GM18498 (cell line): ENCODE measurements at regions not wholly inside any gene's neighbourhood (a gene's known extent, or its start where the extent isn't known, plus 50 kb on each side); places are given as distances from the start of the nearest gene placed in this dataset.

Source experiments
- ATAC-seq: cut with Tn5 transposase; IDR thresholded peaks from one replicate; pipeline ENCODE4 v1.9.1; 2021; ENCODE audit warnings: mild to moderate bottlenecking, moderate library complexity; ENCODE audit not compliant: unreplicated experiment

DNA sequence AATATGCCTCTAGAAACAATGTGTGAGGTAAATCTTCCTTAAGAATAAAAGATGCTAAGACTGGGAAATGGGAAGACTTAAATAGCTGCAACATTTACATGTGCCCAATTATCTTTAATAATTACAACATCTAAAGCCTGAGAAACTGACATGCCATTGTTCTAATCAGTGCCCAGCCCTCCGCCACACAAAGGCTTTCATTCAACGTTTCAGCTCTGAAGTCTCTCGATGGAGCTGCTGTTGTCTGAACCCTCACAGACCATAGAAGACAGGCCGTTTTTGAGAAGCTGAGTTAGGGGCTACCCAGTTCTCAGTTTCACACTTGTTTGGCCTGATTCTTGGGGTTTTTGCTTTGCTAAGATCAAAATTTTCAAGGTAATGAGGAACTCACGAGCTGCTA, 315.4 kb upstream of the CHST9 start:
- no peak for ATAC-seq

DNA sequence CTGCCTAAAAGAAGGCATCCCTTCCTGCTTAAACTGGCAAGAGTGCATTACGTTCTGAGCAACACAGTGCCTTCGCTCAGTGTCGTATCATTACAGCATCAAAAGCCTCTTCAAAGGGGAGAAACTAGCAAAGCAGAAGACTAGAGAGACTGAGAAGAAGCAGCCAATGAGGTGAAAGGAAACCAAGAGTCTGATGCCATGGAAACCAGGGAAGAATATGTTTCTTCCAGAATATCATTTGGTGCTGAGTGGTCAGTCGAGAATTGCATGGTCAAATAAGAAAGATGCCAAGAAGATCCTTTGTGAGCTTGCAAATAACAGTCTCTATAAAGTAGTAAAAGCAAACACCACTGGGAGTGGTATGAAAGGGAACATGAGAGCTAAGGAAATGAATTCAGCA, 312.1 kb upstream of the CHST9 start:
- ATAC-seq = no peak

DNA sequence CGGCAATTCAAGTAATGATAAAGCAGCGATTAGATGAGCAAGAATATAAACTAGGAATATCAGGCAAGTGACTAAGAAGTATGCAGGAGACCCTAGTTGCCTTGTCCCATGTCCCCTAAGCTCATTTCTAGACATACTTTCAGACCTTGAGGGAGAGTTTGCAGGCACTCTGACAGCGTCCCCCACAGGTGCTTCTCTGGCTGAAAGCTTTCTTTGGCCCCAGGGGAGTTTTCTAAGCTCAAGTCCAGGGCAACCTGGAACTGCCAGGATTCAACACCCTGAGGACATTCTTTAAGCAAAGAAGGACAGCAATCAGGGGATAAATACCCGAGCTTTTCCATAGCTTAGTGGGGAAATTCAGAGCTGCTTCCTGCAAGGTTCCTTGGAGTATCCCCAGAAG, 308.1 kb upstream of the CHST9 start:
- no peak for ATAC-seq

DNA sequence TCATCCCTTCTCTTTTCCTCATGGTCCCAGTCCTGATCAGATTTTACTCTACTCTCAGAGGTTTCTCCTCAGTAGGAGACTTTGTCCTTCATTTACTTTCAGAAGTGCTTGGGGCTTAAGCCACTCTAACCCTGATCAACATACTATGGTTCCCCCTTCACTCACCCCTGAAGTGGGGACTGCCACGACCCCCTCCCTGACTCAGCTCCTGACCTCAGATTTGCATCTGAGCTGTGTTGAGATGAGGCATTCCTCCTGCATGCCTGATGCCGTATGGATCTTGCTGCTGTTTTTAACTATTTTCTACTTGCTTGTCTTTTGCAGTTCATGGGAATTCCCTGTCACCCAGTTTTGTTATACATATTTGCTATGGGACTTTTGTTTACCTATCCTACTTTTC, 306.7 kb upstream of the CHST9 start:
- ATAC-seq = no peak

DNA sequence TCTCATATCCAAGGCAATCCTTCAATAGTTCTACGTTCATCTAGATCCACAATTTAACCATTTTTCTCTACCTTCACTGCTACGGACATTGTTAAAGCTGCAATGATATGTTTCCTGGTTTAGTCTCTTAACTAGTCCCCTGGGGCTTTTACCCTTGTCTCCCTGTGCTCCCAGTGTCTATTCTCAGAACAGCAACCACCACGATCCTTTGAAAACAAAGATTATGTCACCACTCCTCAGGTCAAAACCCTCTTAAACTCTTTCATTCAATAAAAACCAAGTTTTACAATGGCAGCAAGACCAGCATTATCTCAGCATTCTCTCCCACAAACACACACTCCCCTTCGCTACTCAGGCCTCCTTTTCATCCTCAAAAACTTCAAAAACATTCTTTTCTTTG, 298.2 kb upstream of the CHST9 start:
- no peak for ATAC-seq

DNA sequence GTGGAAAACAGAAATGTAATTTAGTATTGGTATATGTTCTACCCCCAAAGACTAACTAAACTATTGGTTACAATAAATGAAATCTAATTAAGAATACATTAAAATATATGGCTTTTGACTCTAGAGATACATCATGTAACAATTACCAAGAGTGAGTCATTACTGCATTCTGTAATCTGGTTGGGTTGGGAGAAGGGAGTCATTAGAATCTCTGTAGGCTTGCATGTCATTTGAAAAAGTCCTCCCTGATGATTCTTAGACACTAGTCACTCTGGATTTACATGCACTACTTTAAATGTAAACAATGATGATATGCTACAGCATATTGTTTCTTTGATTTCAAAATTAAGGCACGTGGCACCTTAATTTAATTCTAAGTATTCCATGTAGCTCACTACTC, 293.4 kb upstream of the CHST9 start:
- no peak for ATAC-seq

DNA sequence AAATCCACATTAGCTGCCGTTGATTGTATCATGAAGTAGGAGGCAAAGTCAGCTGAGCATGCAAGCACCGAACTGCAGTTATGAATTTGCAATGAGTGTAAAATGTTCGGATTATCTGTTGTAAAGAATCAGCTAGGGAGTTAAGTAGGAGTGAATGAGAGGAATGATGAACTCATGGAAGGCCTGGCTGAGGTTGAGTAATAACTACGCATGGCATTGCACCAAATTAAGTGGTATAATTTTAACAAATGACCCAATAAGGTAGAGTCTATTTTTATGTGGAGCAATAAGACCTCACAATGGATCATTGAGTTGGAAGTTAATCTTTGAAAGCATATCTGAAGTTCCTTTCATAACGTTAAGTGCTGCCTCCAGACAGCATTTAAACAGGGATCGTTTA, 288.2 kb upstream of the CHST9 start:
- no peak for ATAC-seq

DNA sequence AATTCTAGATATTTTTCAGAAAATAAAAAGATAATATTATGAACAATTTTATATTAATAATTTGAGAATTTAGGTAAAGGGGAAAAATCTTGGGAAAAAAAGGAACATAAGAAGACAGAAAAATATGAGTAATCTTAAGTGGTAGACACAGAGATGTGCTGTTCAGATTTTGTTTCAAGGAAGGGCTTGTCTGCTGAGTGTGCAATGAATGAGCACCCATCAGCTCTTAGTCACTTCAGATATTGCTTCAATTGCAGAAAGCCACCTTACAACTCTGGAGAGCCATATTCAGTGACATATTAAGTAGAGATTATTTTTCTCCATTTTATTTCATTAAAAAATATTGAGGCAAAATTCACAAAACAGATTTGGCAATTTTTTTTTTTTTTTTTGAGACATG, 282.0 kb upstream of the CHST9 start:
- no peak for ATAC-seq

DNA sequence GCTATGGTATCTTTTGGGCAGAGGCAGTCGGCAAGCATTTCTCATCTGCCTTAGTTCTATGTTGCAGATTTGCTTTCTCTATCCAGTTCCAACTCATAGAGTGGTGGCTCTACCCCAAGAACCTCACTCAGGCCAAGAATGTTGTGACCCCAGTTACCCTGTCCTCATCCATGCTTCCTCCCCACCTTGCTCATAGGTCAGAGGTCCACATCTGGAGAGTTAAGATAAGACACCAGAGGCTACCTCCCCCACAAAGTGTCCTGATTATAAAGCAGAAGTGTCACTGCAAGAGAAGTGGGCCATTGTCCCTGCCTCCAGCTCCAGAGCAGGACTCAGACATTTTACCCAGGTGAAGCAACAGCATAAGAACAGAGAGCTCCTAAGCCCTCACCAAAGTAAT, 276.8 kb upstream of the CHST9 start:
- ATAC-seq = no peak

DNA sequence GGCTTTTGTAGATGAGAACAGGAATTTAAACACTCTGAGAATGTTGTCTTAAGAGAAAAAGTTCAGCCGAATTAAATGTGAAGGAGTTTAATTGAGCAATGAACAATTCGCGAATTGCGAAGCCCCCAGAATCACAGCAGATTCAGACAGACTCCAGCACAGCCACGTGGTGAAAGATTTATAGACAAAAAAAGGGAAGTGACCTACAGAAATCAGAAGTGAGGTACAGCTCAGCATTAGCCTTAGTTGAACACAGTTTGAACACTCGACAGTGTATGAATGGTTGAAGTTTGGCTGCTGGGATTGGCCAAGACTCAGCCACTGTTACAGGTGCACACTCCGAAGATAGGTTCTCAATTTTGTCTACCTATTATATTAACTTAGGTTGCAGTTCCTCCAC, 264.0 kb upstream of the CHST9 start:
- no peak for ATAC-seq

DNA sequence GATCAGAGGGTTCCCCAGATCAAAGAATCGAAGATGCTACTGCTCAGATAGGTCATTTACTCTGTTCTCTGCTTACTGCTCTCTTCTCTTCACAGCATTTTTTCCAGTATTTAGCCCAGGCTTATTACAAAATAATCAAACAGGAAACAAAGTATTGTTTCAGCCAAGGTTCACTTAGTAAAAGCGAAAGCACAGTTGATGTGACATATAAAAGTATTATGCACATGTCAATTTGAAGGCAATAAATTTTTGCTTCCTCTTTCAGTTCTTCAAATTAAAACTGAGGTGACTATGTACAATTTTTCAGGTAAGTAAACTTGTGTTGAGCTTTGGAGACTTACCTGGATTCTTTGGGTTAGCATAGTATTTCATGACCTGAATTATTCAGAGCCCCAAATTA, 262.8 kb upstream of the CHST9 start:
- no peak for ATAC-seq

DNA sequence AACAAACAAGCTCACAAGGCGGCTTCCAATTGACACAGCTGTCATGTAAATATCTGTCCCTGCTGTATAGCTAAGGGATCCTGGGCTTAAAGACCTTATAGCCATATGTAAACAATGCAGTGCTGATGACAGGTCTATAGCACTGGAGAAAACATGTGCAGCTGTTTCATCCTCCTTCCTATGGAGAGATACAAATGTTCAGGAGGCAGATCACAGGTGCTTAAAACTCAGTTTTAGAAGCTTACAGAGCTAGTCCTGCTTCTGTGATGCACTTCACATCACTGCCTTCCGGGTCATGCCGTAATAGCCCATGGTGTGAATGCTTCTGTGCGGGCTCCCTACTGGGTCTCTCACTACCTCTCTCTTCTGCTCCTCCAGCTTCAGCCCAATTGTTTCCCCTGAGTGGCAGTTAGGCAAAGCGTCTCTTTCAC, 262.4 kb upstream of the CHST9 start:
- ATAC-seq = no peak

DNA sequence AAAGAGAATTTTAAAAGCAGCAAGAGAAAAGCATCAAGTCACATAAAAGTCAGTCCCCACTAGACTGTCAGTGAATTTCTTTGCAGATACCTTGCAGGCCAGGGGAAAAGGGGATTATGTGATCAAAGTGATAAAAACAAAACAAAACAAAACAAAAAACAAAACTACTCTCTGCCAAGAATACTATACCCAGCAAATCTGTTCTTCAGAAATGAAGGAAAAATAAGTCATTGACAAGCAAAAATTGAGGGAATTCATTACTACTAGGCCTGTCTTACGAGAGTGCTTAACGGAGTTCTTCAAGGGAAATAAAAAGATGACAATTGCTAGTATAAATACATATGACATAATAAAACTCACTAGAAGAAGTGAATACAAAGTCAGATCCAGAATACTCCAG, 245.5 kb upstream of the CHST9 start:
- no peak for ATAC-seq

DNA sequence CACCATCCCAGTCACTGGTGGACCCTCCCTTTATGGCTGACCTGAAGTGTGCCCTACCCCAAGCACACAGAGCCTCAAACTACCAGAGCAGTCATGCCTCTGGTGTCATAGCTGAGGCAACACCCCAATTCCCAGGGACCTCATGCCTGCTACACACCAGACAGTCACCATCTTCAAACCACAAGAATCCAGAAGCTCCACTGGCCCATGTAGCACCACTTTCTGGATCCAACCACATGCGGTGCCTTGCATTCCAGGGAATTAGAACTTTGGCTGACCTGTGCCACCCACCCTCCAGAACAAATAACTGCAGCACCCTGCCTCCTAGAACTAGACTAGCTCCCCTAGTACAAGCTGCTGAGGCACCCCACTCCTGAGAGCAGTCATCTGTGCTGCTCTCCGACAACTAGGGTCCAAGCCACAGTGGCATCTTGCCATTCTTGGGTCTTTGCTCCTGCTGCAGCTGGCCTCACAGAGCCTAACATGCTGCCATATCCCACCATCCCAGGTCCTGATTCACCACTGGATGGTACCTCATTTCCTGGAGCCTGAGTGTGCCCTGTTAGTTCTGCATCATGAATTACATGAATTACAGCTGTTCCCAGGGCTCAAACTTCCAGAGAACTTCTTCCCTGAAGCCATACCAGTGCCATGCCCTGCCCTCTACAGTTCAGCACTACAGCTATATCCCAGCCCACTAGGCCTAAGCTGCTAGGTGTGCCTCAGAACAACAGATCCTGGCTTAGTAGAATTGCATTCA, 243.8 kb upstream of the CHST9 start:
- ATAC-seq = no peak

DNA sequence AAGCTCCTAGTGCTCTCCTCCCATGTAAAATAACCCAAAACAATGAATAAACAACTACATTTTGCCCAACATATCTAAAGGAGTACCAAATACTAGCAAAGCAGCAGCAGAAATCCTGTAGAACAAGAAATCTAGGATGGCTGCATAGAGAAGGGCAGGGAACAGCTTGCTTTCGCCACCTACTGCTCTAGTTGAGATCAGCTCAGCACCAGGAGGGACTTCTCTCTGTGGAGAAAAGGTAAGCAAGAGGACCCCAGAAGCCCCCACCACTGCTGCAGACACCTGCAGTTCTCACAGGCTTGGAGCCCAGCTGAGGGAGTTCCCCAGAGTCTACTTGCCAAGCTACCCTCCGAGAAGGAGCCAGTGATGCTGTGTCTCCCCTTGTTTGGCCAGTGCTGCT, 243.0 kb upstream of the CHST9 start:
- ATAC-seq = no peak

DNA sequence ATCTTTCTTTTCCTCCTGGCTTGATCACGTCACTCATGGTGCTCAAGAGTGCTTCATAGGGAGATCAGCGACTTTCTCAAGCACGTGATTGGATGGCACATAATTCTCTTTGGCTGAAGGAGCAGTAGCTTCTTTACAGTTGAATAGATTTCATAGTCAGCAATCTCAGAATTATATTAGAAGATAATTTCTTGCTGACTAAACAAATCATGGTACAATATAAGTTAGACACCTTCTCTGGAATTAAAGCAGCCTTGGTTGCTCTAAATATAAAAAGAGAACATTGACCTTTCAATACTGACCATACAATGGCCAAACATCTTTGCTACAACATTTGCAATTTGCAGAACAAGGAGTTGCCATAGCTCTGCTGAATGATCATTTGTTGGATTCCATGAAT, 238.5 kb upstream of the CHST9 start:
- ATAC-seq = no peak

DNA sequence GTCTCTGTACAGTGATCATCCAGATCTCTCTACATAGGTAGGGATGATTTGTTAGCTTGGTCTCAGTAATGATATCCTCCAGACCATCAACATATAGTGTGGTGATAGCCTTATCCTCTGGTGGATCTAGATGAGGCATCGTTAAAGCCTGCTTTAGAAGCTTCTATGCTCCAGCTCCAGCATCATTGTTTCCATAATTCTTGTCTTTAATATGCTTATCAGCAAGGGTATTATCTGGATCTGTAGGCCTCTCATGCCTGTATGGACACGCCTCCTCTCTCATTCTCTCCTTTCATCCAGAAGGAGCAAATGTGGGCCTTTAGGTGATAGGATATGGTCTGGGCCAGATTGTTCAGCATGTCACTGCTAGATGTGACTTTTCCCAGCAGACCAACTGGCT, 234.5 kb upstream of the CHST9 start:
- ATAC-seq = no peak

DNA sequence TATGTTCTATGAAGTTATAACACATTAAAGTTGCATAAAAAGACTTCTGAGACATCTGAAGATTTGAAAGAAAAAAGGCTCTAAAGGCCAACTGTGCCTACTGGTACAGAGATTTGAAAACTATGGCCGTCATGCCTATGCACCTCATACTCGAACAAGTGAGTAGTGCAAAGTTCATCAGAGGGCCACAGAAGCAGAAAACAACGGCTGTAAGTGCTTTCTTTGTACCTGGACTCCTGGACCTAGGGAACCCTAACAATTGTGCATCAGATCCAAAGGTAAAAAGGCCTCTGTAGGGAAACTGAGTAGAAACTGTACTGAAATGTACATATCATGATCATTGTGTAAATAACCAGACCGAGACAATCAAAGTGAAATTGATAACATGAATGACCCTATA, 230.4 kb upstream of the CHST9 start:
- ATAC-seq = no peak

DNA sequence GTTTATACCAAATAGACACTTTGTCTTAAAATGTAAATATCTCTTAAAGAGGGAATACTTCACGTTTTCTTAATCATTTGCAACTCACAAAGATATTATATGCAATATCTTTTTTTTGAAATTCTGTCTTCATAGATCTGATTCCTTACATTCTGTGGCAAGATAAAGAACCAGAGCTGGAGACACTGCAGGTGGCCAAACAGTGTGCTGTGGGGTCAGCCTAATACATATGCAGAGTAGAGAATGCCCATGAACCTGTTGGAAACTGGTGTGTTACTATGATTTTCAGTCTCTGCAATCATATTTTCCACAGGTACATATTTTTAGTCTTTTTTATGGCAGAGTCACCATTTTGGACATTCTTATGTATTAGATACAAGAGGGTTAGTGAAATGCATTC, 229.6 kb upstream of the CHST9 start:
- ATAC-seq = no peak

DNA sequence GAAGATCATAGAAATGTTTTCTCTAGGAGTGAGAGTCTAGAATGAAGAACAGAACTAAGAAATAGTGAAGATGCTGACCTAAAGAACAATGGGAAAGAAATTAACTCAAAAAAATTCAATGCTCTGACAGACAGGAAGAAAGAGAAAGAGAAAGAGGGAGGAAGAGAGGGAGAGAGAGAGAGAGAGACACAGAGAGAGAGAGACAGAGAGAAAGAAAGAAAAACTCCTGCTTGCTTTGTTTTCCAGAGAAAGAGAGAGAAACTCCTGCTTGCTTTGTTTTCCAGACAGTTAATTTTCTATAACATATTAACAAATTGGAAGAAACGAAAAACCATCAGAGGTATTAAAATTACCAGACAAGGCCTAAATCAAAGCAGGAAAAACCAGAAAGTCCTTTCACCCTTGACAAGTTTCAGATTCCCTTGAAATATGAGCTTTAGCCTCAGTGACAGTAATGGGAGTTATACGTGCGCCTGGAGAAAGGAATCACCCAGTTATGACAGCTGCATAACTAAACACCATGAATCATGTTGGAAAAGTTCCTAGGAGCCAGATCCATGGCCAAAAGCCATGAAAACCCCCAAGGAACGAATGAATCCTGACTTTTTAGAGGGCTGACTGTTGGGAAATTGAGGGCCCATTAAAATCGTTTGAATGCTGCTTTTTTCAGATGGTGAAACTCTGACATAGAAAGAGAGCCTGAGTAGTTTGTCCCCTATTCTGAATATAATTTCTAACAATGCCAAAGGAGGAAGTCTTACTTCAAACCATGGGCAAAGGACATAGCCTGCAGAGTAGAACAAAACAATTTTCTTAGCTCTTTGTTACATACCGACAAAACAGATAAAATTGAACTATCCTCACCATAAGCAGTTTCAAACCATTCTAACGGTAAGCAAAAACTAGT, 228.6 kb upstream of the CHST9 start:
- no peak for ATAC-seq

DNA sequence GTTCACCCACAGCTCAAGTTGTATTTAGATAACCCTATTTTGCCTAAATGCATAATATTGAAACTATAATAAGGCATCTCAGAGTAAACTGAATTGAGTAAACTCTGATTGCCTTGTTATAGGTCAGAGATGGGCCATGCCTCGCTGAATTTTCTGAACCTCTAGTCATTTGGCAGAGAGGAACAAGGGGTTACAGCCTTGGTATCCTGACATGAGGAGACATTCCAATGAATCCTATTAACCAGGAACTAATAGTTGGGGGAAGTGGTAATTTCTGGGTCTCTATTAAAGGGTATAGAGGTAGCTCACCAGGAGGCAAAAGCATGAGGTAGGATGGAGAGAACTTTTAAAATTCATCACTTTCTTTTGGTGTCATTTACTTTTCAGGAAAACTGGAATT, 227.4 kb upstream of the CHST9 start:
- no peak for ATAC-seq

DNA sequence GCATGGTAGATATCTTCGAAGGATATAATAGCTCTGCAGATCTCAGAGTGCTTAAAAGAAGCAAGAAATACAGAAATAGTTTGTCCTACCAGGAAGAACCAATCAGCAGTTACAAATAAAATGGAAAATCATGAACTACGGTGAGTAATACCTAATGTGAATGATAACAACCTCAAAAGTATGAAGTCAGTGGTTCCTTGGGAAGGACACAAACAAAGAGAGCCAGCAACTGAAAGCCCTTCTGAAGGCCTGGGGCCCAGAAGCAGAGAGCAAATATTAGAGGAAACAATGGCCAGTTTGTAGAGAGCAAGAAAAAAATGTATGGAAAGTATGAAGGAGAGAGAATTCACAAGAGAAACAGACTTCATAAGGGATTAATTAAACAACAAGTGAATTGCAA, 226.8 kb upstream of the CHST9 start:
- ATAC-seq = no peak
